HT-29 (cell line): ENCODE measurements at regions not wholly inside any gene's neighbourhood (a gene's known extent, or its start where the extent isn't known, plus 50 kb on each side); places are given as distances from the start of the nearest gene placed in this dataset.

Experiments used
- DNase-seq: peaks from one replicate; pipeline ENCODE4 v3.0.0-alpha.2; 2015; ENCODE audit warnings: low spot score

GRCh38 chr9:10999646-11000045 is 386.8 kb upstream of the PTPRD start:
- no peak for DNase-seq

DNA sequence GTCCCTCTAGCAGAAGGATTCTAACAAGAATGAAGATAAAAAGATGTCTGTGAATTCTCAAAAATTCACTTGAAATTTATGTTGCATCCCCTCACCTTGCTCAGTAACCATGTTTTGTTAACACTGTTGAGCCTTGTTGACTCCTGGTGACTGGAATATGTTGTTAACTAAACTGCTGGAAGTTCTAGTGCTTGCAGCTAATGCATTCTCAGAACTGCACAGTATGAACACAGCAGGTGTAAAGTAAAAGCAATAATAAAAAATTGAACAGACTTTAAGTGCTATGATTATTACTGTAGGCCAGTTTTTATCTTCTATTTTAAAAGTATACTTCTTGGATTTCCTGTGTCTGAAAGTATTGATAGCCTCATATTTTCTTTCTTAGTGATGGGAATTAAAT is 388.7 kb upstream of the PTPRD start:
- no peak for DNase-seq

- DNase-seq = no peak
Measured at GRCh38 chr9:11002705-11003104, 389.9 kb upstream of the PTPRD start.

- no peak for DNase-seq
Measured at GRCh38 chr9:11003836-11004235, 391.0 kb upstream of the PTPRD start.

DNA sequence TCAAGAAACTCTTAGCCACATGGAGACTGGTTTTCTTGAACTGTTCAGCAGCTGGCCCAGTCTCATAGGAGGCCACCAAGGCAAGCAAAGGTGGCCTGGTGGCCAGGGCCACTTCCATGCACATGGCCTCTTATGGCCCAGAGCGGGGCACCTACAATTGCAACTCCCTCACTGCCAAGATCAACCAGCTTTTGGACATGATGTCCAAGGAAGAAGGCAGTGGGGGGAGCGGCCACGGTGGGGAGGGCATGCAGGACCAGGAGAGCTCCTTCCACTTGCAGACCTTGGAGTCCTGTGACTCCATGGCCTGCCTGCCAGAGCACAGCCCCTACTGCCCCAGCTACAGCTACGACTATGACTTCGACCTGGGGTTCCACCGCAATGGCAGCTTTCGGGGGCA is 398.9 kb upstream of the PTPRD start:
- DNase-seq = no peak

DNA sequence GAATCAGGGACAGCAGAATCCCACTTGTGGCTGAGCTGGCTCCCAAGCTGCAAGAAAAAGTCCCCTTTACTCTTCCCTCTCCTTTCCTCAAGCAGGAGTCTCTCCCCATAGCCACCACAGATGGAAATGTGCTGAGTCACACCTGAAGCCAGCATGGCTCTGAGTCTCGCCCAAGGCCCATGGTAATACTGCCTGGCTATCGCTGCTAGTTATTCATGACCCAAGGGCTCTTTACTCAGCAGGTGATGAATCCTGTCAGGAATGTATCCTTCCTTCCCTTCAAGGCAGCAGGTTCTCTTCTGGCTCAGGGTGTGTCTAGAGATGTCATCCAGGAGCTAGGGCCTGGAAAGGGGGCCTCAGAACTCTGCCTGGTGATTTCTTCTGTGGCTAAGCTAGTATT is 403.3 kb upstream of the PTPRD start:
- no peak for DNase-seq

- no peak for DNase-seq
Measured at GRCh38 chr9:11023201-11023600, 410.4 kb upstream of the PTPRD start.

DNA sequence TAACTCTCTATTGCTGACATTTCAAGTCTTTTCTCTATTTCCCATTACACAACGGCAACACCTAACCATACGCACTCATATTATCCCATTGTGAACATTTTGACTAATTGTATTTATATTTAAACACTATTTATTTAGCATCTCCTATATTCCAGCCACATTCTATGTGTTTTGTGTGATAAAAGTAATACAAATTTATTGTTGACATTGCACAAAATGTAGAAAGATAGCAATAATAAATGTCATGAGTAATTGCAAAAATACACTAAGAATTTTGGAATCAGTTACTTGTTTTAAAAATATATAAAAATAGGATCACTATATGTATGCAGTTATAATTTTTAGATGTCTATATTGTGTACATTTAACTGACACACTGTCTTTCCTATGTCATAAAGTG is 413.0 kb upstream of the PTPRD start:
- no peak for DNase-seq

DNA sequence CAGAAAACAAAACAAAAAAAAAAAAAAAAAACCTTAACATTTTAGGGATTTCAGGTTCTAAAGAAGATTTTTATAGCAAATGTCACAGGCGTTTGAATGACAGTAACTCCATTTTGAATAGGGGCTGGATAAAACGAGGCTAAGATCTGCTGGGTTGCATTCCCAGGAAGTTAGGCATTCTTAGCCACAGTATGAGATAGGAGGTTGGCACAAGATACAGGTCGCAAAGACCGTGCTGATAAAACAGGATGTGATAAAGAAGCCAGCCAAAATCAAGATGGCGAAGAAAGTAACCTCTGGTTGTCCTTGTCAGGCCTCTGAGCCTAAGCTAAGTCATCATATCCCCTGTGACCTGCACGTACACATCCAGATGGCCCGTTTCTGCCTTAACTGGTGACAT is 425.6 kb upstream of the PTPRD start:
- DNase-seq = no peak

- DNase-seq = no peak
Measured at GRCh38 chr9:11039006-11039405, 426.2 kb upstream of the PTPRD start.

GRCh38 chr9:11045589-11045988 is 432.8 kb upstream of the PTPRD start:
- DNase-seq = peak; percentile 11

GRCh38 chr9:11063263-11063662 is 450.5 kb upstream of the PTPRD start:
- DNase-seq = peak; percentile 9

GRCh38 chr9:11064909-11065308 is 452.1 kb upstream of the PTPRD start:
- peak; percentile 71 for DNase-seq

- DNase-seq = no peak
Measured at GRCh38 chr9:11072176-11072575, 459.4 kb upstream of the PTPRD start.

DNA sequence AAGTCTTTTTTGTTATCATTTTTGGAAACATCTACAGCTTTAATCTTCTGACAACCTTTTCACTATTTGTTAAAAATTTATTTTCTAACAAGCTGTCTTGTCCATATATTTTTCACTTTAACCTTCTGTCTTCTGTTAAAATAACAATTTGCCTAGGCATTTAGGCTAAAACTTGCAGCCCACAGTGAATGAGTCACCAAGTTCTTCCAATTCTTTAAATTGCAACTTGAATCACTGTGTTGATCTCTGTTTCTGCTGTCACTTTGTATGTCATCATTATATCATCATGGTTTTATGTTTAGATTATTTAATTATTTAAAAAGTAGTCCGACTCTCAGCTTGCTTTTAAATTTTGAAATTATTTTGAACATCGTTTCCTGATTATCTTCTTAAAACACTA is 473.8 kb upstream of the PTPRD start:
- no peak for DNase-seq

DNA sequence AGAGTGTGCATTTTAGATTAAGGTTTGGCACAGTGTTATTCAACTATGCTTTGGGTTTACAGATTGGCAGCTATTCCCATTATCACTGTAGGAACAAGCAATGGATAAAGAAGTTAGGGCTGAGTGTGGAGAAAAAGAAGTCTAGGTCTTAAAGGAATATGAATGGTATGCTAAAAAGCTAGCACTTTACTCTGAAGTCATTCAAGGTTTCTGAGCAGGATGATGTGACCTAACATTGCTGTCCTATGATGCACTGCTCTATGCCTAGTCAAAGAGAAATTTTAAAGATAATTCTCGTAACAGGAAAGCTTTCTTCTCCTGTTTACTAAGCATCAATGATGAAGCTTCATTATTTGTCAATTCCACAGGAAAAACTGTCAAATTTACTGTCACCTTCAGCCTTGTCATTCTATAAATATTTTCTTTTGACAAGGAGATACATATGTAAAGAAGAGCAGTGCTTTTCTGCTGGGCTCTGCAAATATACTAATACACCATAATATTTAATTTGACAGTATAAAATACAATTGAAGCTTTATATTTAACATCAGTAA is 476.1 kb upstream of the PTPRD start:
- no peak for DNase-seq

GRCh38 chr9:11092974-11093373 is 480.2 kb upstream of the PTPRD start:
- no peak for DNase-seq

GRCh38 chr9:11097020-11097419 is 484.2 kb upstream of the PTPRD start:
- DNase-seq = no peak

DNA sequence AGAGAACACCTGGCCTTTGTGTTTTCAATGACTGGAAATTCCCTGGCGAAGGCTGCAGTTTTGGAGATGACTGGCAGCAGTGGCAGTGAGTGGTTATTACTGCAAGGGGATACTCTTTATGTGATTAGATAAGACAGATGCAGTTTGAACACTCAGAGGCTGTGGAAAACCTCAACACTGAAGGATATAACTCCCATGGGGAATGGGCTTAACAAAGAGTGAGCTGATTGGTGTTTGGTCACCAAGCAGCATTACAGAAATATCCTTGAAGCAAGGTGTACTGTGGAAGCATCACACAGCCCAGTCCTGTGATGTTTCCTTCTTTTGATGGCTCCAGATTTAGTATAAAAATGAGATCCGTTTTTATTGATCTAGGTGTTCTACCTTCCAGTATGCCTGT is 490.7 kb upstream of the PTPRD start:
- no peak for DNase-seq

DNA sequence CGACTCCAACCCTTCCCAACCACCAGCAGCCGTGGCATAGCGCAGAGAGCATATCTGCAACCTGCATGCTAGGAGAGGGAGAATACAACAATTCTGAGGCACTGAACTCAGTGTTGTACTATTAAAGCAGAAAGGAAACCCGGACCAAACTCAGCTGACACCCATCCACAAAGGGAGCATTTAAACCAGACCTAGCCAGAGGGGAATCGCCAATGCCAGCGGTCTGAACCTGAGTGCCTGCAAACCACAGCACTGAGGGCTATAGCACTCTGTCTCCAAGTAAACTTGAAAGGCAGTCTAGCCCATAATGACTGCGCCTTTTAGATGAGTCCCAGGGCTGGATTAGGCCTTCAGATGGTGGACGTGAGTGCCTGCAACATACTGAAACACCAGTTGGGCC is 494.4 kb upstream of the PTPRD start:
- no peak for DNase-seq

DNA sequence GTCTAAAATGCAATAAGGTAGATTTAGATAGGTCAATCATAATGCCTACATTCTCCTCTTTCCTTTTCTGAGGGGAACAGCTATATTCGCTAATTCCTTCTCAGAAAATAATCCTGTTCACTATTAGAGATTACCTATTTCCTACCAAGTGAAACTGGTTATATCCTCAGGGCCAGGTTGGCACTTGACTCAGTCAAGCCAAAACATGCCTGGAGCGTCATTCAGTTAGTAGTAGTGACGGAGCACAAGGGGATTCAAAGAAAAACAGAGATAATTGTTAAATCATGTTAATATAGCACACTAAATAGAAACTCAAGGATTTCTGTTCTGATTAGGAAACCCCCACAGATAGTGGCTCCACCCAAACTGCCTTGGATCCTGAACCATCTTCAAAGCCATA is 515.4 kb upstream of the PTPRD start:
- DNase-seq = no peak

GRCh38 chr9:11135851-11136250 is 523.0 kb upstream of the PTPRD start:
- no peak for DNase-seq

DNA sequence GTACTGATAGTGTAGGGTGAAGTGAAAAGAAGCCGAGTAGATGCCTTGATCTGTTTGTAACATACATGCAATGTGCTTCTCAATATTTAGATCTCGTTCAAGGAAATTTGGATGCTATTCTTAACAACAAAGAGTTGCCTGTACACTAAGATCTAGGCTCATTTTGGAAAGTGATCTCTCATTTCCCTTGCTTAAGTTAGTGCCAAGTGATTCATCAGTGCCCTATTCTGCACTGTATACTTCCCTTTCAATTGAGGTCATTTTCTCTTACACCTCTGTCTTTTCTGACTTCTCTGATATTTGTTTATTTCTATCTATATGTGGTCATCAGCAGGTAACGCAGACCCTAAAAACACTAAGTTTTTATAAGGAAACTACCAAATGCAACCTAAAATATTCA is 528.6 kb upstream of the PTPRD start:
- no peak for DNase-seq

DNA sequence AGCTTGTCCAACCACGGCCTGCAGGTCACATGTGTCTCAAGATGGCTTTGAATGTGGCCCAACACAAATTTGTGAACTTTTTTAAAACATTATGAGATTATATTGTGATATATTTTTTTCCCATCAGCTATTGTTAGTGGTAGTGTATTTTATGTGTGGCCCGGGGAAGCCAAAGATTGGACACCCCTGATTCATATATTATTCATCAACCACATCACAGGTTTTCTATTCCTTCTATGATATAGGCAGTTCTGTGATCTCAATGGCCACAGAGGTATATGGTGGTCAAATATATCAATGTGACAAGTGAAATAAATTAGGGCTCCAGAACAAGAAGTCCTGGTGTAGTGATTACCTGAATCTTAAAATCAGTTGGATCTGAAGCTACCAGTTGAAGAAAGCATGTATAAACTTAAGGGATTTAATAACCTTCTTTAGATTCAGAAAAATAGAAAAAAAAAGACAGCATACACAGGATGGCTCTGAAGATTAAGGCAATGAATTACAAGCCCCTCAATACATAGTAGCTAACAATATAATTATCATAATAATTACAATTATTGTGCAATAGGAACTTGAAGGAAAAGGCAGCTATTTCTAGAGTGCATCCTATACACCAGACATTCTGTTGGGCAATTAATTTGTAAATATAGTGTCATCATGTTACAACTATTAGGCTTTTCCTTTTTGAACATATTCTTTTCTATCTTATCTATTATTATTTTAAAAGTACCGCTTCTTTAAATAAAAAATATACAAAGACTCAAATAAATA is 530.4 kb upstream of the PTPRD start:
- DNase-seq = no peak
